ENCODE measurements at regions not wholly inside any gene's neighbourhood (a gene's known extent, or its start where the extent isn't known, plus 50 kb on each side); places are given as distances from the start of the nearest gene placed in this dataset.

- Histone ChIP-seq H3K9me3 (no peaks in the 10 kb centered on the region), H3K4me3 (no peak overlapping the region), H3K4me1 (peaks cover 8 to 72% (median 22%) of the 10 kb centered on the region in 4 donors), H3K27me3 (no peaks in the 10 kb centered on the region), H3K27ac (peak overlapping the region; percentile 72 to 80 (median 80)), H3K36me3 (no peaks in the 10 kb centered on the region)
- TF ChIP-seq POLR2AphosphoS5 (IDR thresholded peaks at IDR 0.05) (no peak), EP300 (IDR thresholded peaks at IDR 0.05; ENCODE audit: low read depth) (no peak), POLR2A (IDR thresholded peaks at IDR 0.05) (no peak)
- TF ChIP-seq, protein P1, sequence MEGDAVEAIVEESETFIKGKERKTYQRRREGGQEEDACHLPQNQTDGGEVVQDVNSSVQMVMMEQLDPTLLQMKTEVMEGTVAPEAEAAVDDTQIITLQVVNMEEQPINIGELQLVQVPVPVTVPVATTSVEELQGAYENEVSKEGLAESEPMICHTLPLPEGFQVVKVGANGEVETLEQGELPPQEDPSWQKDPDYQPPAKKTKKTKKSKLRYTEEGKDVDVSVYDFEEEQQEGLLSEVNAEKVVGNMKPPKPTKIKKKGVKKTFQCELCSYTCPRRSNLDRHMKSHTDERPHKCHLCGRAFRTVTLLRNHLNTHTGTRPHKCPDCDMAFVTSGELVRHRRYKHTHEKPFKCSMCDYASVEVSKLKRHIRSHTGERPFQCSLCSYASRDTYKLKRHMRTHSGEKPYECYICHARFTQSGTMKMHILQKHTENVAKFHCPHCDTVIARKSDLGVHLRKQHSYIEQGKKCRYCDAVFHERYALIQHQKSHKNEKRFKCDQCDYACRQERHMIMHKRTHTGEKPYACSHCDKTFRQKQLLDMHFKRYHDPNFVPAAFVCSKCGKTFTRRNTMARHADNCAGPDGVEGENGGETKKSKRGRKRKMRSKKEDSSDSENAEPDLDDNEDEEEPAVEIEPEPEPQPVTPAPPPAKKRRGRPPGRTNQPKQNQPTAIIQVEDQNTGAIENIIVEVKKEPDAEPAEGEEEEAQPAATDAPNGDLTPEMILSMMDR (IDR thresholded peaks at IDR 0.05) = no peak
- in situ Hi-C loops (cut with MboI; ENCODE audit: low pct_ligation_motif_present in 1 of 4, low pct_unique_long_range_greater_than_20kb in 1 of 4, low sequenced_read_pairs in 3 of 4) = no loop called here
- no peak for DNase-seq
- 71 to 86% methylated on average over 1 of the region's 1 CpG for WGBS, 2 donors (ENCODE audit: low coverage in 1 of 2)
- intact Hi-C loops (cut with DNase I; ENCODE audit: low total_unique reads) = loop anchor here (10.0 kb wide), 1 partner anchor 113 kb away; the partner anchor contains the start of gene BTG1
These were observed 113.5 kb downstream of the BTG1 start for GRCh38 chr12:92032101-92032500.

DNA sequence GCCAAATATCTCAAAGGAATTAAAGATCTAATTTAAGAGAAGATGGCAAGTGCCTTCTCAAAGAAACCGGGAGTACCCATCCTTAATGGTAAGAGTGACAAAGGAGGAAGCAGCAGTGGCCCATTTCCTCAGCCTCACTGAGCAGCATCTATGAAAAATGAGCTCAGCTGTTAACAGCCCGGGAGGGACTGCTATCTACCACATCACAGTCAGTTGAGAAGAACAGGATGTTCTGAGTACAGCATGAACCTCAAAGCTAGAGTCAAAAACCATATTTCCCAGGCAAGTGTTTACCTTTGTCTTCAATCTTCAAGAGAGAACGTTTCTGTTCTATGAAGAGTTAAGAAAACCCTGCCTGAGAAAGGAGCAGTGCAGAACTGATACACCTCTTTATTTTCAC, 115.0 kb downstream of the BTG1 start:
- peak overlapping the region; percentile 72 to 80 (median 80) for H3K27ac ChIP-seq
- no peaks in the 10 kb centered on the region for H3K36me3 ChIP-seq
- H3K9me3 ChIP-seq = no peaks in the 10 kb centered on the region
- H3K4me1 ChIP-seq = peaks cover 5 to 68% (median 22%) of the 10 kb centered on the region in 4 donors
- DNase-seq = peak; percentile 51
- in situ Hi-C loops (cut with MboI; ENCODE audit: low pct_ligation_motif_present in 1 of 4, low pct_unique_long_range_greater_than_20kb in 1 of 4, low sequenced_read_pairs in 3 of 4) (no loop called here), intact Hi-C loops (cut with DNase I; ENCODE audit: low total_unique reads) (loop anchor here (10.0 kb wide), 1 partner anchor 114 kb away; the partner anchor contains the start of gene BTG1)
- H3K4me3 ChIP-seq = no peak overlapping the region
- TF ChIP-seq POLR2A (IDR thresholded peaks at IDR 0.05) (peak; percentile 54), POLR2AphosphoS5 (IDR thresholded peaks at IDR 0.05) (peak; percentile 71 to 93 (median 89)), EP300 (IDR thresholded peaks at IDR 0.05; ENCODE audit: low read depth) (peak; percentile 98)
- TF ChIP-seq, protein P1 (IDR thresholded peaks at IDR 0.05) = no peak
- H3K27me3 ChIP-seq = no peaks in the 10 kb centered on the region
- 25% methylated on average over 3 of the region's 3 CpGs; no CpG with 5 or more reads in 1 of the 2 donors for WGBS, 2 donors (ENCODE audit: low coverage in 1 of 2)

DNA sequence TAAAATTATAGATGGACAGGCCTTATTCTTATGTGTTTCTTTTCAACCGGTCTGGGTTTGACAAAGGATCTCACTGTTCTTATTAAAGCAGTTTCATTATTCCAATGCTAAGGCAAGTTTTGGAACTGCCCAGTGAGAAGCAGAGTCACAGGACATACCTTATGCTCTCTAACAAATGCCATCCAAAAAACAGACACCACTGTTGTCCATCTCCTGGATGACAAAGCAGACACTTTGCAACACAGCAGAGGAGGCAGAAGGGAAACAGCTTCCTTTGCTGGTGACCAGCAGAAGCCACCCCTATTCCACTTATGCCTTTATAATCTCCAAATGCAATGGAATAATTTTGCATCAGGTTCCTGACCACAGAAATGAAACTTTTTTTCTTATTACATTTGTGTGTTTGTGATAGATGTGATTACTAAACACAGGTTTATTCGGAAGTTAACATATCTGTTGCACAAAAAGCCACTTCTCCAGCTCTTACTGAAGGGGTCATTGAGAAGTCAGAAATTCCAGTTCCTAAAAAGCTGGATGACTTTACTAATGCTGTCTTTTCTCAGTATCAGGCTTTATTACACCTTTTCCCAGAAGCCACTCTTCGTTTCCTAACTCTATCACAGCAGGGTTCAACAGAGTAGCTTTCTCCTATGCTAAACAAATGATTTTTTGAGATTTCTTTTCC, 115.6 kb downstream of the BTG1 start:
- WGBS, 2 donors (ENCODE audit: low coverage in 1 of 2) = 77 to 79% methylated on average over 2 to 3 of the region's 3 CpGs
- TF ChIP-seq EP300 (IDR thresholded peaks at IDR 0.05; ENCODE audit: low read depth) (no peak), POLR2AphosphoS5 (IDR thresholded peaks at IDR 0.05) (no peak), POLR2A (IDR thresholded peaks at IDR 0.05) (no peak)
- TF ChIP-seq, protein P1 (IDR thresholded peaks at IDR 0.05) = no peak
- peaks cover 5 to 62% (median 19%) of the 10 kb centered on the region in 4 donors for H3K4me1 ChIP-seq
- no peak for DNase-seq
- no peaks in the 10 kb centered on the region for H3K9me3 ChIP-seq
- no peaks in the 10 kb centered on the region for H3K27me3 ChIP-seq
- no peaks in the 10 kb centered on the region for H3K36me3 ChIP-seq
- H3K4me3 ChIP-seq = no peak overlapping the region
- in situ Hi-C loops (cut with MboI; ENCODE audit: low pct_ligation_motif_present in 1 of 4, low pct_unique_long_range_greater_than_20kb in 1 of 4, low sequenced_read_pairs in 3 of 4) = no loop called here
- intact Hi-C loops (cut with DNase I; ENCODE audit: low total_unique reads) = loop anchor here (10.0 kb wide), 1 partner anchor 115 kb away; the partner anchor contains the start of gene BTG1
- H3K27ac ChIP-seq = peak overlapping the region; percentile 72 to 80 (median 80)

DNA sequence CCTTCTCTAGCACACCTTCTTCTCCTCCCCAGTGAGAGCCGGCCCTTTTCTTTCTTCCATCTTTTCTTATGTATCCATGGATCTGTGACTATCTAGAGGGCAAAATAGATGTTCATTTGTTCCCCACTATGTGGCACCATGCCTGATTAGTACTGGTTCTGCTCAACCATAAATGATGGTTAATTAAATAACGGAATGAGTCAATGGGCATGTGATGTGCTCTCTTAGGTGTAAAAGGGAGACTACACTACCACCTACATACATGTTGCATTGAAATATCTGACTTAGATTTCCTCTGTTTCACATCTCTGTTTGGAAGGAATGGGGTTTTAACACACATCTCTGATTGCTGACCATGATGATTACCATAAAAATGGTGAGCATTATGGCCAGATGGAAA, 116.5 kb downstream of the BTG1 start:
- H3K27me3 ChIP-seq = no peaks in the 10 kb centered on the region
- peak overlapping the region; percentile 72 to 80 (median 80) for H3K27ac ChIP-seq
- no peak overlapping the region for H3K4me3 ChIP-seq
- peaks cover 0 to 53% (median 11%) of the 10 kb centered on the region in 4 donors for H3K4me1 ChIP-seq
- WGBS, 2 donors (ENCODE audit: low coverage in 1 of 2) = 81 to 91% methylated on average over 2 of the region's 2 CpGs
- no peak for TF ChIP-seq EP300 (IDR thresholded peaks at IDR 0.05; ENCODE audit: low read depth)
- TF ChIP-seq POLR2A (IDR thresholded peaks at IDR 0.05) = no peak
- TF ChIP-seq POLR2AphosphoS5 (IDR thresholded peaks at IDR 0.05) = no peak
- TF ChIP-seq, protein P1 (IDR thresholded peaks at IDR 0.05) = no peak
- H3K9me3 ChIP-seq = no peaks in the 10 kb centered on the region
- no peak for DNase-seq
- intact Hi-C loops (cut with DNase I; ENCODE audit: low total_unique reads) = no loop called here
- no peaks in the 10 kb centered on the region for H3K36me3 ChIP-seq
- in situ Hi-C loops (cut with MboI; ENCODE audit: low pct_ligation_motif_present in 1 of 4, low pct_unique_long_range_greater_than_20kb in 1 of 4, low sequenced_read_pairs in 3 of 4) = no loop called here
